ENCODE measurements at regions not wholly inside any gene's neighbourhood (a gene's known extent, or its start where the extent isn't known, plus 50 kb on each side); places are given as distances from the start of the nearest gene placed in this dataset.

- no TSS peak for BruUV-seq (replicated peaks)
- no peaks in the 10 kb centered on the region for H3K79me2 ChIP-seq (ENCODE audit: control insufficient read depth, insufficient read depth, low read length)
- ChIA-PET POLR2A (no interaction called here), CTCF (interaction anchor here (0.5 kb wide), 1 partner anchor 560 kb away, joined by 4 read pairs; no protein-coding TSS in a partner anchor)
- H3K4me1 ChIP-seq (ENCODE audit: control insufficient read depth, extremely low read depth, insufficient read depth, low read length), result no peaks in the 10 kb centered on the region
- TF ChIP-seq, protein P1, sequence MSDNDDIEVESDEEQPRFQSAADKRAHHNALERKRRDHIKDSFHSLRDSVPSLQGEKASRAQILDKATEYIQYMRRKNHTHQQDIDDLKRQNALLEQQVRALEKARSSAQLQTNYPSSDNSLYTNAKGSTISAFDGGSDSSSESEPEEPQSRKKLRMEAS (IDR thresholded peaks at IDR 0.05; ENCODE audit: insufficient read depth, insufficient read length), result no peak
- TF ChIP-seq GATA2 (IDR thresholded peaks at IDR 0.05; ENCODE audit: insufficient read depth, insufficient read length, low read depth, low read length) (no peak), CTCF (IDR thresholded peaks at IDR 0.05; ENCODE audit: extremely low read depth in 1 of 2, insufficient read depth in 1 of 2, low read depth in 1 of 2, low read length in 2 of 2) (no peak), FOS (IDR thresholded peaks at IDR 0.05; ENCODE audit: borderline replicate concordance, insufficient read depth, low read length) (no peak), MYC (IDR thresholded peaks at IDR 0.05; ENCODE audit: low read depth, low read length) (no peak), POLR2A (IDR thresholded peaks at IDR 0.05; ENCODE audit: low read depth, low read length) (no peak), EZH2 (IDR thresholded peaks at IDR 0.05; ENCODE audit: borderline replicate concordance, low read depth, low read length, severe bottlenecking) (no peak), POLR2AphosphoS5 (IDR thresholded peaks at IDR 0.05; ENCODE audit: insufficient read depth, low read depth, low read length) (no peak), JUN (IDR thresholded peaks at IDR 0.05; ENCODE audit: borderline replicate concordance, insufficient read depth, insufficient read length, low read depth) (no peak)
- DNase-seq (ENCODE audit: low read depth, low spot score) (no peak), FAIRE-seq (no peak)
- H3K36me3 ChIP-seq (ENCODE audit: control insufficient read depth in 2 of 2, extremely low read depth in 1 of 2, insufficient read depth in 2 of 2, low read length in 2 of 2), result no peaks in the 10 kb centered on the region
- no peak overlapping the region for H3K27ac ChIP-seq (ENCODE audit: insufficient read depth, low read depth, low read length)
- no peak overlapping the region for H2AFZ ChIP-seq (ENCODE audit: low read depth, low read length)
- H3K4me3 ChIP-seq (replicated peaks in 1 of 3; ENCODE audit: insufficient read depth in 1 of 3, low read depth in 1 of 3, low read length in 3 of 3), result no peak overlapping the region
- no peak overlapping the region for H3K4me2 ChIP-seq (ENCODE audit: insufficient read depth, low read length)
- H4K20me1 ChIP-seq (replicated peaks; ENCODE audit: control insufficient read depth, extremely low read depth, insufficient read depth, low read length), result no peaks in the 10 kb centered on the region
- no peak overlapping the region for H3K9ac ChIP-seq (replicated peaks; ENCODE audit: extremely low read depth, insufficient read depth, low read length)
- intact Hi-C loops (cut with micrococcal nuclease) (no loop called here), dilution Hi-C loops (cut with MboI; ENCODE audit: extremely low pct_ligation_motif_present, low sequenced_read_pairs) (no loop called here)
- H3K9me3 ChIP-seq (replicated peaks; ENCODE audit: control insufficient read depth, insufficient read depth, low read length), result no peaks in the 10 kb centered on the region
- no peaks in the 10 kb centered on the region for H3K27me3 ChIP-seq (ENCODE audit: control insufficient read depth in 2 of 2, insufficient read depth in 2 of 2, low read length in 2 of 2)
- no peaks in the 10 kb centered on the region for H3K9me1 ChIP-seq (replicated peaks; ENCODE audit: control insufficient read depth, extremely low read depth, insufficient read depth, low read length)
Observed at GRCh38 chr14:25826105-25826504, 771.7 kb downstream of the NOVA1 start.
